PFSK-1 (cell line): ENCODE measurements at regions not wholly inside any gene's neighbourhood (a gene's known extent, or its start where the extent isn't known, plus 50 kb on each side); places are given as distances from the start of the nearest gene placed in this dataset.

Source experiments
- FOXP2 ChIP-seq: optimal IDR thresholded peaks from 2 replicates; pipeline ENCODE3; 2011; ENCODE audit warnings: borderline replicate concordance, control low read depth, inconsistent platforms; ENCODE audit not compliant: insufficient read depth; ENCODE audit errors: extremely low read length, extremely low read depth
- POLR2AphosphoS5 ChIP-seq: IDR thresholded peaks from 2 replicates; pipeline ENCODE4 v1.6.1; 2012; ENCODE audit warnings: low read depth, mild to moderate bottlenecking, control low read depth, low read length, moderate library complexity
- REST ChIP-seq, 2 experiments: IDR thresholded peaks; 2 replicates each; pipeline versions ENCODE4 v1.6.1 to v1.8.0; 2011 to 2012; ENCODE audit warnings: low read depth in 2 of 2, low read length in 2 of 2, control low read depth in 1 of 2, inconsistent platforms in 1 of 2, mild to moderate bottlenecking in 1 of 2, moderate library complexity in 1 of 2; ENCODE audit not compliant: insufficient read depth in 1 of 2
- SIN3A ChIP-seq: IDR thresholded peaks from 2 replicates; pipeline ENCODE4 v1.6.1; 2012; ENCODE audit warnings: mild to moderate bottlenecking, low read length, moderate library complexity, borderline replicate concordance; ENCODE audit not compliant: insufficient read depth
- TAF1 ChIP-seq: IDR thresholded peaks from 2 replicates; pipeline ENCODE4 v1.6.1; 2012; ENCODE audit warnings: low read length, control low read depth, borderline replicate concordance; ENCODE audit not compliant: insufficient read depth

- TF ChIP-seq POLR2AphosphoS5 (no peak), SIN3A (no peak), TAF1 (no peak), REST (IDR thresholded peaks at IDR 0.05; ENCODE audit: insufficient read depth in 1 of 2, low read depth in 2 of 2, low read length in 2 of 2) (no peak), FOXP2 (no peak)
Observed at GRCh38 chrX:131609480-131609879, 65.6 kb downstream of the OR13H1 start.
